ENCODE measurements at regions not wholly inside any gene's neighbourhood (a gene's known extent, or its start where the extent isn't known, plus 50 kb on each side); places are given as distances from the start of the nearest gene placed in this dataset.
"Not testable (repeated sequence)": the region's sequence is repeated elsewhere in the genome, so short reads cannot be mapped to it uniquely, and the experiment has no call there.

- intact Hi-C loops (cut with DNase I): no loop called here
- DNase-seq: no peak
These were observed 186.0 kb upstream of the ANO5 start for GRCh38 chr11:22006901-22007300.

- DNase-seq: no peak
- intact Hi-C loops (cut with DNase I): no loop called here
These were observed 161.1 kb upstream of the ANO5 start for GRCh38 chr11:22031791-22032190.

GRCh38 chr11:22037505-22037904, 155.4 kb upstream of the ANO5 start:
- intact Hi-C loops (cut with DNase I): no loop called here
- peak in 1 of 10 donors; percentile 65 for DNase-seq

GRCh38 chr11:22041039-22041438, 151.8 kb upstream of the ANO5 start:
- DNase-seq: no peak
- intact Hi-C loops (cut with DNase I): no loop called here

- intact Hi-C loops (cut with DNase I): no loop called here
- no peak for DNase-seq
These were observed 150.8 kb upstream of the ANO5 start for GRCh38 chr11:22042081-22042480.

GRCh38 chr11:22044126-22044525, 148.8 kb upstream of the ANO5 start:
- peak in 2 of 10 donors; percentile 31 to 67 for DNase-seq
- intact Hi-C loops (cut with DNase I): no loop called here

GRCh38 chr11:22049276-22049675, 143.6 kb upstream of the ANO5 start:
- intact Hi-C loops (cut with DNase I): no loop called here

GRCh38 chr11:22065472-22065871, 127.4 kb upstream of the ANO5 start:
- intact Hi-C loops (cut with DNase I): no loop called here
- no peak for DNase-seq

More at GRCh38 chr11:22049276-22049675, 143.6 kb upstream of the ANO5 start:
- DNase-seq: no peak

- DNase-seq: no peak
- intact Hi-C loops (cut with DNase I): no loop called here
These were observed 123.0 kb upstream of the ANO5 start for GRCh38 chr11:22069844-22070243.

GRCh38 chr11:22076271-22076930, 116.5 kb upstream of the ANO5 start:
- intact Hi-C loops (cut with DNase I): no loop called here
- DNase-seq: no peak

- intact Hi-C loops (cut with DNase I): no loop called here
- DNase-seq: no peak
These were observed 114.8 kb upstream of the ANO5 start for GRCh38 chr11:22078063-22078462.

- intact Hi-C loops (cut with DNase I): no loop called here
- peak in 1 of 10 donors; percentile 8 for DNase-seq
These were observed 113.6 kb upstream of the ANO5 start for GRCh38 chr11:22079133-22079872.

GRCh38 chr11:22082178-22082577, 110.7 kb upstream of the ANO5 start:
- intact Hi-C loops (cut with DNase I): no loop called here
- no peak for DNase-seq

GRCh38 chr11:22082788-22083187, 110.1 kb upstream of the ANO5 start:
- intact Hi-C loops (cut with DNase I): no loop called here
- DNase-seq: no peak

- intact Hi-C loops (cut with DNase I): no loop called here
These were observed 108.8 kb upstream of the ANO5 start for GRCh38 chr11:22084056-22084455.

GRCh38 chr11:22084564-22084963, 108.3 kb upstream of the ANO5 start:
- DNase-seq: no peak
- intact Hi-C loops (cut with DNase I): no loop called here

More at GRCh38 chr11:22084056-22084455, 108.8 kb upstream of the ANO5 start:
- no peak for DNase-seq

- no peak for DNase-seq
- intact Hi-C loops (cut with DNase I): no loop called here
These were observed 103.3 kb upstream of the ANO5 start for GRCh38 chr11:22089609-22090008.

GRCh38 chr11:22106566-22106965, 86.3 kb upstream of the ANO5 start:
- intact Hi-C loops (cut with DNase I): no loop called here
- no peak for DNase-seq

GRCh38 chr11:22115470-22116029, 77.3 kb upstream of the ANO5 start:
- intact Hi-C loops (cut with DNase I): no loop called here
- no peak for DNase-seq

GRCh38 chr11:22127981-22128380, 64.9 kb upstream of the ANO5 start:
- DNase-seq; intact Hi-C loops (cut with DNase I): not testable (repeated sequence)

GRCh38 chr11:22130462-22131053, 62.3 kb upstream of the ANO5 start:
- DNase-seq: no peak
- intact Hi-C loops (cut with DNase I): loop anchor here (10.0 kb wide), 1 partner anchor 1476 kb away; no protein-coding TSS in a partner anchor
